K562 (cell line): ENCODE measurements at regions not wholly inside any gene's neighbourhood (a gene's known extent, or its start where the extent isn't known, plus 50 kb on each side); places are given as distances from the start of the nearest gene placed in this dataset.

Experiments
- ATAC-seq: fragments of 200-7000 bp; cut with Tn5 transposase; 3 replicates; pipeline ENCODE4 v1.9.1; 2020; ENCODE audit warnings: moderate library complexity
- BruUV-seq: library from RNA; stranded (reverse); fragments of 400-500 nt; replicated peaks from 2 replicates; lab custom pipeline; 2021; lab: Mats Ljungman, UMichigan
- CTCF ChIA-PET: fragments of 300-600 bp; formaldehyde crosslinking; extraction: SDS; loops from one replicate; lab custom pipeline; 2021; ENCODE audit warnings: low intra/inter-chr PET ratio; lab: Yijun Ruan, JAX
- POLR2A ChIA-PET: fragments of 300-600, 350-650 bp; sonication (Branson Sonifier 250); formaldehyde crosslinking; extraction: SDS; loops from one replicate; lab custom pipeline; 2021; ENCODE audit warnings: antibody characterized with exemption, inconsistent platforms; lab: Yijun Ruan, JAX
- DNase-seq, 4 experiments: peaks; one replicate each; pipeline versions ENCODE4 v3.0.0 to v3.0.0-alpha.2; 2011 to 2018; ENCODE audit warnings: low spot score in 3 of 4, mixed read lengths in 3 of 4; ENCODE audit errors: extremely low read depth in 1 of 4
- FAIRE-seq: peaks from 2 replicates; lab custom pipeline; 2011; peaks lifted over from hg19 to GRCh38; lab: Jason Lieb, UNC
- H2AFZ ChIP-seq: 2 replicates; pipeline ENCODE4 v1.6.0; 2011; ENCODE audit warnings: low read depth, low read length, control low read depth, inconsistent platforms
- H3K27ac ChIP-seq: fragments of 200-600 bp; 3 replicates; pipeline ENCODE4 v1.8.0; 2011; ENCODE audit warnings: low read depth, mild to moderate bottlenecking, control low read depth, inconsistent platforms, low read length, moderate library complexity, mixed read lengths; ENCODE audit errors: extremely low read depth
- H3K27me3 ChIP-seq, 2 experiments: fragments of 300-600 bp in 1 of 2; 2 replicates in 1 of 2; 3 replicates in 1 of 2; pipeline versions ENCODE4 v1.6.0 to v1.8.0; 2011; ENCODE audit warnings: inconsistent platforms in 2 of 2, low read length in 2 of 2, mild to moderate bottlenecking in 1 of 2, mixed read lengths in 1 of 2, moderate library complexity in 1 of 2; ENCODE audit not compliant: control insufficient read depth in 2 of 2, insufficient read depth in 2 of 2
- H3K36me3 ChIP-seq: fragments of 300-600 bp; 3 replicates; pipeline ENCODE4 v1.8.0; 2011; ENCODE audit warnings: mild to moderate bottlenecking, low read length, inconsistent platforms; ENCODE audit not compliant: control insufficient read depth, insufficient read depth
- H3K4me1 ChIP-seq, 2 experiments: fragments of 200-600 bp in 1 of 2; replicated peaks in 1 of 2; 2 replicates in 1 of 2; 3 replicates in 1 of 2; pipeline versions ENCODE4 v1.5.1 to v1.8.0; 2011; ENCODE audit warnings: inconsistent platforms in 2 of 2, low read length in 2 of 2, mild to moderate bottlenecking in 1 of 2, mixed read lengths in 1 of 2, moderate library complexity in 1 of 2; ENCODE audit not compliant: control insufficient read depth in 2 of 2, insufficient read depth in 2 of 2
- H3K4me2 ChIP-seq: 2 replicates; pipeline ENCODE4 v1.6.1; 2011; ENCODE audit warnings: low read length, control low read depth, inconsistent platforms, mixed read lengths; ENCODE audit not compliant: insufficient read depth
- H3K4me3 ChIP-seq: fragments of 200-600 bp; sonication (generic), shearing (Covaris generic); 2 replicates; pipeline ENCODE4 v1.5.1; 2016; ENCODE audit warnings: control low read depth, inconsistent platforms
- H3K79me2 ChIP-seq: fragments of 200-600 bp; 3 replicates; pipeline ENCODE4 v1.8.0; 2011; ENCODE audit warnings: low read length, inconsistent platforms; ENCODE audit not compliant: control insufficient read depth, insufficient read depth
- H3K9ac ChIP-seq, 2 experiments: 2 replicates each; pipeline versions ENCODE4 v1.6.0 to v1.6.1; 2011; ENCODE audit warnings: low read depth in 2 of 2, low read length in 2 of 2, control low read depth in 1 of 2, inconsistent platforms in 1 of 2, mild to moderate bottlenecking in 1 of 2, mixed read lengths in 1 of 2; ENCODE audit not compliant: insufficient read depth in 1 of 2
- H3K9me1 ChIP-seq: one replicate; pipeline ENCODE4 v1.6.0; 2011; ENCODE audit warnings: inconsistent platforms, mild to moderate bottlenecking, low read length, moderate library complexity; ENCODE audit not compliant: control insufficient read depth, insufficient read depth
- H3K9me3 ChIP-seq: replicated peaks from 2 replicates; pipeline ENCODE4 v1.5.1; 2011; ENCODE audit warnings: low read depth, low read length, inconsistent platforms; ENCODE audit not compliant: control insufficient read depth, insufficient read depth
- H4K20me1 ChIP-seq: replicated peaks from 2 replicates; pipeline ENCODE4 v1.6.1; 2011; ENCODE audit warnings: low read length, inconsistent platforms, mixed read lengths; ENCODE audit not compliant: control insufficient read depth, insufficient read depth
- CBFB ChIP-seq: sonication (generic); formaldehyde crosslinking; IDR thresholded peaks from 2 replicates; pipeline ENCODE4 v1.4.0; 2020; ENCODE audit warnings: mild to moderate bottlenecking, missing genetic modification reagents
- ELK3 ChIP-seq: fragments of 450-650 bp; formaldehyde crosslinking; IDR thresholded peaks from 2 replicates; pipeline ENCODE4 v1.4.0; 2020; ENCODE audit warnings: mild to moderate bottlenecking
- HNRNPK ChIP-seq: fragments of 200-400 bp; formaldehyde crosslinking; IDR thresholded peaks from one replicate; pipeline ENCODE4 v1.6.1; 2018; ENCODE audit warnings: mild to moderate bottlenecking, low read depth, low read length; ENCODE audit not compliant: poor library complexity, severe bottlenecking
- NR2C1 ChIP-seq, 2 experiments: fragments of 450-650 bp; IDR thresholded peaks; 2 replicates each; pipeline ENCODE4 v1.6.1; 2017; ENCODE audit warnings: mild to moderate bottlenecking in 2 of 2, antibody characterized with exemption in 1 of 2, inconsistent platforms in 1 of 2, missing compliant biosample characterization in 1 of 2, missing genetic modification characterization in 1 of 2
- PRMT5 ChIP-seq: sonication (generic); formaldehyde crosslinking; IDR thresholded peaks from 2 replicates; pipeline ENCODE4 v1.5.0; 2020; ENCODE audit warnings: missing genetic modification reagents
- SREBF1 ChIP-seq: fragments of 150-350 bp; IDR thresholded peaks from 2 replicates; pipeline ENCODE4 v1.6.1; 2014; ENCODE audit warnings: antibody characterized with exemption, low read depth, low read length, borderline replicate concordance
- ZBTB40 ChIP-seq, 2 experiments: fragments of 450-650 bp in 1 of 2; sonication (generic) in 1 of 2; formaldehyde crosslinking in 1 of 2; IDR thresholded peaks; 2 replicates each; pipeline versions ENCODE4 v1.7.1 to v1.9.0; 2016 to 2022; ENCODE audit warnings: inconsistent platforms in 1 of 2, mild to moderate bottlenecking in 1 of 2, missing genetic modification reagents in 1 of 2
- ZNF212 ChIP-seq: fragments of 450-650 bp; formaldehyde crosslinking; IDR thresholded peaks from 2 replicates; pipeline ENCODE4 v1.4.0; 2020; ENCODE audit warnings: mild to moderate bottlenecking
- WGBS: fragments of 100-300 bp; shearing (Covaris generic); methylation state at CpG from one replicate; pipeline ENCODE4 v1.1.6; 2016; ENCODE audit warnings: low coverage, mixed read lengths; ENCODE audit not compliant: insufficient coverage; ENCODE audit errors: missing lambda C conversion rate; 5-methylcytosine and 5-hydroxymethylcytosine counted together
- in situ Hi-C: fragments of 300-500 bp; cut with MboI; formaldehyde crosslinking; loops from 4 replicates; pipeline ENCODE4 v1.15.0; 2018; ENCODE audit warnings: inconsistent platforms, mixed read lengths
- intact Hi-C: fragments of 100-400 bp; cut with micrococcal nuclease; formaldehyde crosslinking; loops from 2 replicates; pipeline ENCODE4 v1.14.2; 2022
- TF ChIP-seq, protein P1 (sequence below): sonication (generic); formaldehyde crosslinking; IDR thresholded peaks from 2 replicates; pipeline ENCODE4 v1.8.0; 2023; ENCODE audit warnings: mild to moderate bottlenecking, missing genetic modification reagents

GRCh38 chr3:137062250-137062649 lies 104.5 kb downstream of the IL20RB start:
- in situ Hi-C loops (no loop called here), intact Hi-C loops (no loop called here)
- no TSS peak for BruUV-seq
- no peaks in the 10 kb centered on the region for H3K4me1 ChIP-seq
- no peak overlapping the region for H2AFZ ChIP-seq
- no peak overlapping the region for H3K9ac ChIP-seq
- no peaks in the 10 kb centered on the region for H3K9me3 ChIP-seq
- no peaks in the 10 kb centered on the region for H3K79me2 ChIP-seq
- DNase-seq (no peak), FAIRE-seq (no peak), ATAC-seq (no peak)
- H3K4me3 ChIP-seq: no peak overlapping the region
- no peaks in the 10 kb centered on the region for H4K20me1 ChIP-seq
- no peaks in the 10 kb centered on the region for H3K36me3 ChIP-seq
- no peak overlapping the region for H3K27ac ChIP-seq
- no peaks in the 10 kb centered on the region for H3K27me3 ChIP-seq
- CTCF ChIA-PET: no interaction called here
- no peak overlapping the region for H3K4me2 ChIP-seq
- 5% methylated on average over 2 of the region's 2 CpGs for WGBS
- no peaks in the 10 kb centered on the region for H3K9me1 ChIP-seq
- POLR2A ChIA-PET: no interaction called here
- no peak for TF ChIP-seq CBFB (CRISPR knock-in tag)
- no peak for TF ChIP-seq HNRNPK
- TF ChIP-seq PRMT5: no peak
- no peak for TF ChIP-seq SREBF1
- no peak for TF ChIP-seq NR2C1 (IDR thresholded peaks at IDR 0.05)
- TF ChIP-seq NR2C1 (tag; IDR thresholded peaks at IDR 0.05): no peak
- TF ChIP-seq ZBTB40 (IDR thresholded peaks at IDR 0.05): no peak
- no peak for TF ChIP-seq ZBTB40 (CRISPR knock-in tag; IDR thresholded peaks at IDR 0.05)
- TF ChIP-seq, protein P1, sequence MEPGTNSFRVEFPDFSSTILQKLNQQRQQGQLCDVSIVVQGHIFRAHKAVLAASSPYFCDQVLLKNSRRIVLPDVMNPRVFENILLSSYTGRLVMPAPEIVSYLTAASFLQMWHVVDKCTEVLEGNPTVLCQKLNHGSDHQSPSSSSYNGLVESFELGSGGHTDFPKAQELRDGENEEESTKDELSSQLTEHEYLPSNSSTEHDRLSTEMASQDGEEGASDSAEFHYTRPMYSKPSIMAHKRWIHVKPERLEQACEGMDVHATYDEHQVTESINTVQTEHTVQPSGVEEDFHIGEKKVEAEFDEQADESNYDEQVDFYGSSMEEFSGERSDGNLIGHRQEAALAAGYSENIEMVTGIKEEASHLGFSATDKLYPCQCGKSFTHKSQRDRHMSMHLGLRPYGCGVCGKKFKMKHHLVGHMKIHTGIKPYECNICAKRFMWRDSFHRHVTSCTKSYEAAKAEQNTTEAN: no peak
- TF ChIP-seq ELK3: no peak
- TF ChIP-seq ZNF212 (CRISPR knock-in tag): no peak
